Renal cortex interstitium (tissue), 11 donors: ENCODE measurements at regions not wholly inside any gene's neighbourhood (a gene's known extent, or its start where the extent isn't known, plus 50 kb on each side); places are given as distances from the start of the nearest gene placed in this dataset.
A peak's percentile ranks its signal among the peaks of the same experiment; 100 is the strongest.

Source experiments
- DNase-seq, 11 donors: peaks; one replicate each; pipeline ENCODE4 v3.0.0-alpha.2; 2013; ENCODE audit warnings: low read depth in 9 of 11, low spot score in 4 of 11; ENCODE audit errors: extremely low read depth in 1 of 11

DNA sequence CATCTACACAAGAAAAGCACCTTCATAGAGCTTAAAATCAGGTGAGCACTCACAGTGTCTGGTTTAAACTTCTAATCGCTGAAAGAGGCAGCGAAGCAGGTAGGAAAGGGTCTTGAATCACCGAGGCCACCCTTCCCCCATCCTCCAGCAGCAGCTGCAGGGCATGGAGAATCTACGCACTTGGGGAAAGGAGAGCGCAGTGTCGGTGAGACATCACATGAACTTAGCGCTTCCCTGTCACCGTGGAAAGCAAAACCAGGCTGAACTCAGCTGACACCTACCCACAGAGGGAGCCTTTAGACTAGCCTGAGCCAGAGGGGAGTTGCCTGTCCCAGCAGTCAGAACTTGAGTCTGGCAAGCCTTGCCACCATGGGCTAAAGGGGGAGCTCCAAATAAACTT is 197.2 kb upstream of the ZFP42 start:
- DNase-seq: no peak

- DNase-seq: no peak
Observed at GRCh38 chr4:187799735-187800134, 195.8 kb upstream of the ZFP42 start.

DNA sequence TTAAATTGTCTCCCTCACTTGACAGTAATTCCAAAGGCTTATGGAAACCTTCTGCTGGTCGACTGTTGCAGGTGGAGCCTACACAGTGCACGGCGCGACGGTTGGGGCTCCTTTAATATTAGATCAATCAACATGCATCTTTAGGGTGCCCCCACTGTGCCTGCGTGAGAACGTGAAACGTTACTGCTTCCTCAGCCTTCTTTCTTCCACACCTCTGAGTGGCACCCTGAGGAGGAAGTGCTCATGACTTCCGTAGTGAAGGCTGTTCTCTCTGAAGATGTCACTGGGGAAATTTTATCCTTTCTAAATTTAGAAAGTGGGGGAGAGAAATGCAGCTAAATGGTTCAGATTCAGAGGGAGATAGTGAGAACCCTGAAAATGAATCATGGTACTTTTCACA is 184.0 kb upstream of the ZFP42 start:
- DNase-seq: no peak

DNA sequence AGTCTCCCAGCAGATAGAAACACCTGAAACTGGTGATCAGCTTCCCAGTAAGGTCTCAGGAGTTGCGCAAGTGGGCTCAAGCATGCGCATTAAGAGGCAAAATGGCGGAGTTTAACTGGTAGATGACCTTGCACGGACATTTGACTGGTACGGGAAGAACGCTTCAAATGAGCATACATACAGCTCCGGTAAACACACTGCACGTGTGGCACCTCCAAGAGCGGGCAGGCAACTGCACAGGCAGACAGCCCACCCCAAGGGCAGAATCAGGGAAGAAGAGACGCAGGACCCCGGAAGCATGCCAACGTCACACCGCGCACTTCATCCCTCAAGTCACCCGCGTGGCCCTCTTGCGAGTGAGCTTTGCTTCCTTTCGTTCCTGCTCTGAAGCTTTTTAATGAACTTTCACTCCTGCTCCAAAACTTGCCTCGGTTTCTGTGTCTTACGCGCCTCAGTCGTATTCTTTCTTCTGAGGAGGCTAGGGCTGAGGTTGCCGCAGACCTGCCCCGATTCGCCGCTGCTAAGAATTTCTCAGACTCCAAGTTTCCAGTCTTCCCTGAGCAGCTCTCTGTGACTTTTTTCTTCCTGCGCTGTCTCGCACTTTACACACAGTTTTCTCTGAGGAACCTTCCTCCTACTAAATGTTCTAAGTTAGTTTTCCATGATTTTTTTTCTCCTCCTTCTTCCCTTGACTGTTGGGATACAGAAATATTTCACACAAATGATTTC is 180.7 kb upstream of the ZFP42 start:
- DNase-seq: peak in 1 of 11 donors; percentile 1

- DNase-seq: no peak
Observed at GRCh38 chr4:187826725-187827124, 168.8 kb upstream of the ZFP42 start.

- no peak for DNase-seq
Observed at GRCh38 chr4:187827631-187828030, 167.9 kb upstream of the ZFP42 start.

DNA sequence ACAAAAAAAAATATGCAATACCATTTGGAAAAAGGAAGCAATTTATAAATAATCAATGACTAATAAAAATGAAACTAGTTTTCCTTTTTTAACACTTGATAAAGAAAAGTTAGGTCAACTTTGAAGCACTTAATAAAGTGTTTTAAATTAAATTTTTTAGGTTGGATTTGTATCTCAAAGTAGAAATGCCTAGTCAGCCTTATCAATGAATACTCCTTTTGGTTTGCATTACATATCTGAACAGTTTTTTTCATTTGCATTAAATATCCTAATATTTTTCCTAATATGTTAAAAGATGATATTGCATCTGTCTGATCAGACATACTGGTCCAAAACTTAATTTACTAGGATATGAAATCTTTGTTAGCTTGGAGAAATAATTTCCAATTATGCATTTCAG is 155.8 kb upstream of the ZFP42 start:
- no peak for DNase-seq

GRCh38 chr4:187840814-187841213 is 154.8 kb upstream of the ZFP42 start:
- DNase-seq: no peak

GRCh38 chr4:187849556-187850225 is 145.9 kb upstream of the ZFP42 start:
- no peak for DNase-seq

GRCh38 chr4:187865914-187866313 is 129.7 kb upstream of the ZFP42 start:
- DNase-seq: no peak

GRCh38 chr4:187883049-187883448 is 112.5 kb upstream of the ZFP42 start:
- no peak for DNase-seq

DNA sequence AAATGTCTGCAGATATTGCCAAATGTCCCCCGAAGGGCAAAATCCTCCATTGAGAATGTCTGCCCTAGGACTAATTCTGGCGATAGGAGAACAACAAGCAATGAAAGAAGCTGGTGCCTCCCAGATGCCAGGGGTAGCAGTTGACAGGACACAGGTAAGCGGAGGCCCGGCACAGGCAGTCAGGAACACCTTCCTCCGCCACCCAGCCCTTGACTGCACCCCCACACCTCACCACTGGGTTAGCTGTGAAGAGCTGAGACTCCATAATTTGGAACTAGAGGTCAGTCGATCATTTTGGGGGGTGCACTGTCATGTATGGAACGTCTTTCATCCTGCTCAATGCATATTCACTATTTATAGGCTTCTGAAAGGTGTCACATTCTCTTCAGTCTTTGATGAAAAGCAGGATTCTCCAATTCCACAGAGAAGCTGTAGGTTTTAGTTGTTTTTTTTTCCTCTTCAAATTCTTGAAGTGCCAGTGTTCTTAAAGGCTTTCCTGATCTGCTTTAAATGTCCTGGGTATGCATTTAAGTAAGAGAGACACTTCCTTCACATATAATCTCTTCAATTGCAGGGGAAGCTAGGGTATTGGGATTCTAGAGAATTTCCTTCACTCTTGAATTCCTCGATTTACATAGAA is 111.6 kb upstream of the ZFP42 start:
- no peak for DNase-seq

- no peak for DNase-seq
Observed at GRCh38 chr4:187887906-187888305, 107.7 kb upstream of the ZFP42 start.

- no peak for DNase-seq
Observed at GRCh38 chr4:187889651-187890050, 105.9 kb upstream of the ZFP42 start.

DNA sequence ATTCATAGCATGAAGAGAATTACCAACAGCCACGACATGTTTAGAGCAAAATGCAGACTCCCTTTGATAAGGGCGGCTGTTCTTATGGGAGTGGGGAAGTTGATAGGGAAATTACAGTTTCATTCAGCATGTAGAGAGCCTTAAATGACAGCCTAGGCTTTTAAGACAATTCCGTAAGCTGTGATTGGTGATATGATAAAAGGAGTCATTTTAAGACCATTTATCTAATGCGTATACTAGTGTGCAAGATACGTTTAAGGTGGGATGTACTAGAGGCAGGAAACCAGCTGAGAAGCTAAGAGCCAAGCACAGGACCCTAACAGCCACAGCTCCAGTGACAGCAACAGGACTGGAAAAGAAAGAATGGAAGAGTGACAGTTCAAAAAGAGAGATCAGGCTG is 102.2 kb upstream of the ZFP42 start:
- no peak for DNase-seq

DNA sequence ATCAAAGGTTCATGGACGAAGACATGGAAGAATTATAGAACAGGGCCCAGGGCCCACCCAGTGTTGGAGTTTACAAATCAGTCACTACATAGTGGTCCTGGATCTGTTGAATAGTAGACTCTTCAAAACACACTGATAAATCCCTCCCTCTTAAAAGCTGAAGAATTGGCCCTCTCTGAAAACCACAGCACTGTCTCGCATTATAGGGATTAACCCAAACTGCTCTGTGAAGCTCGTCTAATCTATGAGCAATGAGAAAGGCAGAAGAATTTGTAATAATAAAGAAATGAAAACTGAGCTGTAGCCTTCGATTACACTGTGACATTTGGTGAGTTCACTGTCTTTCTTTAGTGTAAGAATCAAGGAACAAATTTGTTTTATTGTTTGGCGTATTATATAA is 92.5 kb upstream of the ZFP42 start:
- no peak for DNase-seq

GRCh38 chr4:187903700-187904099 is 91.9 kb upstream of the ZFP42 start:
- no peak for DNase-seq

GRCh38 chr4:187908079-187908561 is 87.5 kb upstream of the ZFP42 start:
- no peak for DNase-seq

- DNase-seq: no peak
Observed at GRCh38 chr4:187908731-187909130, 86.8 kb upstream of the ZFP42 start.

DNA sequence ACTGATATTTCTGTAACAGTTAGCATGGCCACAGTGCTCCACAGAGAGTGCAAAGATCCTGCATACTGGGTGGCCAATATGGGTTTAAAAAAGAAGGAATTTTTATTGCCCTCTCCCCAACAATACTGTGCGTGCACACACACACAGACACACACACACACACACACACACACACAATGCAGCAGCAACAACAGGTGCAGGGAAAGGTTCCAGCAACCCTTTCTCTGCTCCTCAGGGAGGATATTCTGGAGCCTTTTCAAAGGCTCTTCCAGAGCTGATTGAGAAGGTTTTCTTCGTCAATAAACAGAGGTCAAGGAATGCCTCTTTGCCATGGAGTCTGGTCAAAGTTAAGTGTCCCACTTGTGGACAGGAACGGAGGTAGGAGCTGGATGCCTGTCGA is 84.8 kb upstream of the ZFP42 start:
- DNase-seq: no peak
